Stimulated activated CD4-positive, alpha-beta T cell treated with anti-CD3 and anti-CD28 coated beads, Interleukin-15, amount 100 ng/mL, for 1 hour (primary cell): ENCODE measurements at regions not wholly inside any gene's neighbourhood (a gene's known extent, or its start where the extent isn't known, plus 50 kb on each side); places are given as distances from the start of the nearest gene placed in this dataset.
"Not testable (repeated sequence)": the region's sequence is repeated elsewhere in the genome, so short reads cannot be mapped to it uniquely, and the experiment has no call there.

Experiments used
- DNase-seq, 2 donors: peaks; one replicate each; pipeline ENCODE4 v3.0.0-alpha.2; 2020; ENCODE audit warnings: low read depth in 1 of 2, low spot score in 1 of 2

- no peak for DNase-seq
These were observed 71.2 kb upstream of the PRR5 start for GRCh38 chr22:44630826-44631225.

GRCh38 chr22:44628835-44629234 is 73.2 kb upstream of the PRR5 start:
- DNase-seq: no peak

- DNase-seq: no peak
These were observed 73.7 kb upstream of the PRR5 start for GRCh38 chr22:44628273-44628672.

GRCh38 chr22:44627521-44628139 is 74.4 kb upstream of the PRR5 start:
- DNase-seq: no peak

- DNase-seq: peak; percentile 63 to 67
These were observed 75.9 kb upstream of the PRR5 start for GRCh38 chr22:44625981-44626687.

- DNase-seq: no peak
These were observed 76.6 kb upstream of the PRR5 start for GRCh38 chr22:44625421-44625760.

GRCh38 chr22:44624689-44625420 is 77.1 kb upstream of the PRR5 start:
- DNase-seq: no peak

GRCh38 chr22:44623771-44624510 is 78.1 kb upstream of the PRR5 start:
- no peak for DNase-seq

- DNase-seq: no peak
These were observed 79.3 kb upstream of the PRR5 start for GRCh38 chr22:44622679-44623078.

GRCh38 chr22:44622147-44622427 is 79.9 kb upstream of the PRR5 start:
- no peak for DNase-seq

GRCh38 chr22:44621401-44622146 is 80.4 kb upstream of the PRR5 start:
- DNase-seq: no peak

- no peak for DNase-seq
These were observed 81.2 kb upstream of the PRR5 start for GRCh38 chr22:44620841-44621257.

- DNase-seq: peak; percentile 31 to 64
These were observed 81.7 kb upstream of the PRR5 start for GRCh38 chr22:44620129-44620840.

GRCh38 chr22:44619560-44620128 is 82.4 kb upstream of the PRR5 start:
- not testable (repeated sequence) for DNase-seq

- DNase-seq: not testable (repeated sequence)
These were observed 83.1 kb upstream of the PRR5 start for GRCh38 chr22:44618910-44619309.

GRCh38 chr22:44618400-44618799 is 83.6 kb upstream of the PRR5 start:
- no peak for DNase-seq

GRCh38 chr22:44617828-44618227 is 84.2 kb upstream of the PRR5 start:
- no peak for DNase-seq

GRCh38 chr22:44616882-44617655 is 84.9 kb upstream of the PRR5 start:
- no peak for DNase-seq

GRCh38 chr22:44616461-44616860 is 85.5 kb upstream of the PRR5 start:
- DNase-seq: no peak
